Esophagus squamous epithelium (tissue), 5 donors: ENCODE measurements at regions not wholly inside any gene's neighbourhood (a gene's known extent, or its start where the extent isn't known, plus 50 kb on each side); places are given as distances from the start of the nearest gene placed in this dataset.

Experiments
- DNase-seq: peaks from one replicate; lab custom pipeline; 2025; lab: John Stamatoyannopoulos, UW
- H3K27ac ChIP-seq, 4 donors: fragments of 200-600 bp; sonication (generic); one replicate each; pipeline ENCODE4 v1.5.1; 2016 to 2019; ENCODE audit warnings: mild to moderate bottlenecking in 1 of 4
- H3K27me3 ChIP-seq, 4 donors: fragments of 200-600 bp; sonication (generic); 1 replicate in 3 of 4; 2 replicates in 1 of 4; pipeline versions ENCODE4 v1.5.1 to v1.6.0; 2017 to 2021; ENCODE audit warnings: antibody characterized with exemption in 1 of 4
- H3K36me3 ChIP-seq, 3 donors: fragments of 200-600 bp; sonication (generic); one replicate each; pipeline ENCODE4 v1.5.1; 2016 to 2019
- H3K4me1 ChIP-seq, 3 donors: fragments of 200-600 bp; sonication (generic); one replicate each; pipeline ENCODE4 v1.5.1; 2017 to 2019
- H3K4me3 ChIP-seq, 4 donors: fragments of 200-600 bp; sonication (generic); 1 replicate in 3 of 4; 2 replicates in 1 of 4; pipeline ENCODE4 v1.5.1; 2016 to 2019; ENCODE audit warnings: mild to moderate bottlenecking in 2 of 4, moderate library complexity in 1 of 4
- H3K9me3 ChIP-seq, 3 donors: fragments of 200-600 bp; sonication (generic); one replicate each; pipeline ENCODE4 v1.5.1; 2016 to 2019
- POLR2A ChIP-seq, 4 donors: fragments of 450-650 bp; IDR thresholded peaks; one replicate each; pipeline ENCODE4 v1.6.1; 2017; ENCODE audit warnings: antibody characterized with exemption in 4 of 4, mild to moderate bottlenecking in 4 of 4, moderate library complexity in 3 of 4
- WGBS, 2 donors: methylation state at CpG; one replicate each; pipeline ENCODE4 v1.1.5; 2018; 5-methylcytosine and 5-hydroxymethylcytosine counted together
- intact Hi-C: fragments of 100-400 bp; cut with DNase I; formaldehyde crosslinking; loops from one replicate; pipeline ENCODE4 v1.15.0; 2022
- TF ChIP-seq, protein P1 (sequence below), 6 experiments: fragments of 450-650 bp in 4 of 6; fragments of 200-600 bp in 2 of 6; sonication (generic) in 2 of 6; IDR thresholded peaks; one replicate each; pipeline ENCODE4 v1.5.1; 2016 to 2019; ENCODE audit warnings: antibody characterized with exemption in 6 of 6, mild to moderate bottlenecking in 4 of 6, moderate library complexity in 4 of 6
- donor health status: DM: yes; HTN: yes; CAD: no.

DNA sequence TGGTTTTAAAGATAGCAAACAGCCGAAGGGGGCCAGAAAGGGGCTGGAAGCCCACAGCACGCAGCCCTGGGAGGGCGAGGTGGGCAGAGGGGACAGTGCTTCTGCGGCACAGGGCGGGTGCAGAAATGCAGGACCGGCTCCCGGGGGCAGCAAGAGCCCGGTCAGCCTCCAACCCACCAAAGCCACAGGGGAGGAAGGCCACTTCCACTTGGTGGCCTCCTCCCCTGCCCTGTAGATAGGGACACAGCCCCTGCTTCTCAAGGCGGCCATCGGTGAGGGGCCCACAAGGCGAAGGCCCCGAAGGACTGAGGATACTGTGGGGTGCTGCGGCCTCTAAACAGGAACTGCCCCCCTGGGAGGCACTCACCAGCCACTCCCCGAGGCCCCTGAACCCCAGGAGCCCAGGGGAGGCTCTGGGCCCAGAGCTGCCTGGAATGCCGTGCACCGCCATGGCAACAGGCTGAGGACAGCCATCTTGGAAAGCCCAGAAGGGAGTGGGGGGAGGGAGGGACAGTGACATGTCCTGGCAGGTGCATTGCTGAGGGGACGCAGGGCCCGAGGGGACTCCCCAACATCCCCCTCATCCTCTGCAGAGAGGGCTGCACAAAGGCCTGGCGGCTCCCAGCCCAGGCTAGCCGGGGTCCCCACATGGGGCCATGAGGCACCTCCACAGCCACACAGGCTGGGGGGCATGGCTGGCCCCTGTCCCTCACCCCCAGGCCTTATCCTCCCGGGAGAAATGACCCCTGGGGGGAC, 114.7 kb downstream of the NCOR2 start:
- Histone ChIP-seq H3K9me3 (no peaks in the 10 kb centered on the region), H3K27ac (peak overlapping the region; percentile 62 to 86 (median 79)), H3K27me3 (no peaks in the 10 kb centered on the region), H3K4me3 (peak overlapping the region in 1 of 4 donors; percentile 39), H3K4me1 (peaks cover 25 to 74% (median 47%) of the 10 kb centered on the region in 3 donors), H3K36me3 (peaks cover 3 to 83% (median 4%) of the 10 kb centered on the region in 3 donors)
- 73 to 90% methylated on average over 2 to 4 of the region's 21 CpGs for WGBS, 2 donors
- DNase-seq, result no peak
- no peak for TF ChIP-seq POLR2A (IDR thresholded peaks at IDR 0.05)
- TF ChIP-seq, protein P1, sequence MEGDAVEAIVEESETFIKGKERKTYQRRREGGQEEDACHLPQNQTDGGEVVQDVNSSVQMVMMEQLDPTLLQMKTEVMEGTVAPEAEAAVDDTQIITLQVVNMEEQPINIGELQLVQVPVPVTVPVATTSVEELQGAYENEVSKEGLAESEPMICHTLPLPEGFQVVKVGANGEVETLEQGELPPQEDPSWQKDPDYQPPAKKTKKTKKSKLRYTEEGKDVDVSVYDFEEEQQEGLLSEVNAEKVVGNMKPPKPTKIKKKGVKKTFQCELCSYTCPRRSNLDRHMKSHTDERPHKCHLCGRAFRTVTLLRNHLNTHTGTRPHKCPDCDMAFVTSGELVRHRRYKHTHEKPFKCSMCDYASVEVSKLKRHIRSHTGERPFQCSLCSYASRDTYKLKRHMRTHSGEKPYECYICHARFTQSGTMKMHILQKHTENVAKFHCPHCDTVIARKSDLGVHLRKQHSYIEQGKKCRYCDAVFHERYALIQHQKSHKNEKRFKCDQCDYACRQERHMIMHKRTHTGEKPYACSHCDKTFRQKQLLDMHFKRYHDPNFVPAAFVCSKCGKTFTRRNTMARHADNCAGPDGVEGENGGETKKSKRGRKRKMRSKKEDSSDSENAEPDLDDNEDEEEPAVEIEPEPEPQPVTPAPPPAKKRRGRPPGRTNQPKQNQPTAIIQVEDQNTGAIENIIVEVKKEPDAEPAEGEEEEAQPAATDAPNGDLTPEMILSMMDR (IDR thresholded peaks at IDR 0.05), result no peak
- intact Hi-C loops, result no loop called here

DNA sequence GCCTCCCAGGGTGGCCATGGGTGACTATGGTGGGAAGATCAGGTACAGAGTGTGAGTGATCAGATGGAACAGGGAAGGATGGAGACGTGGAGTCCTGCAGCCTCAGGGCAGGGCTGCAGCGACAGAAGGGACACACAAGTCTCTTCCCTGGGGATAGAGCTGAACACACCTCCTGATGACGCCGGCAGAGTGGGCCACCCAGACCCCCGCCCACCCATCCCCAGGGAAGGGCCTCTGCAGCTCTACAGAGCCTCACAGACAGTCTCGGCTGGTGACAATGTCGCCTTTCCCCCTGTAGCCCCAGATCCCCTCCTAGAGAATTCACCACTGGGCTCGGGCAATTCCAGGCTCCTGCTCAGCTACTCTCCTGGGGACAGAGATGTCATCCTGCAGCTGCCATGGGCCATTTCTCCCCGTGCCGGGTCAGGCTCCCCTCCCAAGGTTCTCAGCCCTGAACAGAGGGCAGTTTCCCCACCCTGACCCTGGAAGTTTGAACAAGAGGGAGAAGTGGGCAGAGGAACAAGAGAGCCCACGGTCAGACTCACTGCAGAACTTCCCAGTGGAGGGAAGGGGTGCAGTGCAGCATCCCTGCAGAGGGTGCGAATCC, 115.7 kb downstream of the NCOR2 start:
- Histone ChIP-seq H3K27ac (no peak overlapping the region), H3K27me3 (no peaks in the 10 kb centered on the region), H3K9me3 (no peaks in the 10 kb centered on the region), H3K4me3 (no peak overlapping the region), H3K36me3 (peaks cover 3 to 86% (median 4%) of the 10 kb centered on the region in 3 donors), H3K4me1 (peaks cover 23 to 64% (median 37%) of the 10 kb centered on the region in 3 donors)
- 81% methylated on average over 7 of the region's 12 CpGs; no CpG with 5 or more reads in 1 of the 2 donors for WGBS, 2 donors
- no peak for DNase-seq
- intact Hi-C loops, result no loop called here
- TF ChIP-seq, protein P1 (IDR thresholded peaks at IDR 0.05), result no peak
- TF ChIP-seq POLR2A (IDR thresholded peaks at IDR 0.05), result no peak

DNA sequence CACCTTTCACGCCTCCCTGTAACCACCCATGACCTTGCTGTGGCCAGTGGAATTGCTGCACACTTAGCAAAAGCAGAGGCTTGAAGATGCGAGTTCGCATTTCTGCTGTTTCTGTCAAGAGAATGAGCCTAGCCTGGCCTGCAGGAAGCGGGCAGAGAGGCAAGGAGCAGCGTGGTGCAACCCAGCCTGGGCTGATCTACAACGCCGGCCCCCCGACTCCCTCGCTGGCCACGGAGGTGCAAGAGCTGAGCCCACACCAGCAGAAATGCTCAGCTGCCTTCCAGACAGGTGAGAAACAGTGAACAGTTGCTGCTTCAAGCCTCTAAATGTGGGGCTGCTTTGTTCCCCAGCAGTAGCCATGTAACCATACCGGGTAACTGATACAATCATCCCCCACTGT, 116.4 kb downstream of the NCOR2 start:
- Histone ChIP-seq H3K9me3 (no peaks in the 10 kb centered on the region), H3K4me1 (peaks cover 23 to 56% (median 30%) of the 10 kb centered on the region in 3 donors), H3K36me3 (peaks cover 3 to 85% (median 4%) of the 10 kb centered on the region in 3 donors), H3K27ac (no peak overlapping the region), H3K4me3 (no peak overlapping the region), H3K27me3 (no peaks in the 10 kb centered on the region)
- TF ChIP-seq, protein P1 (IDR thresholded peaks at IDR 0.05), result no peak
- no peak for TF ChIP-seq POLR2A (IDR thresholded peaks at IDR 0.05)
- DNase-seq, result no peak
- WGBS, 2 donors, result 63 to 97% methylated on average over 1 to 5 of the region's 11 CpGs
- intact Hi-C loops, result no loop called here

DNA sequence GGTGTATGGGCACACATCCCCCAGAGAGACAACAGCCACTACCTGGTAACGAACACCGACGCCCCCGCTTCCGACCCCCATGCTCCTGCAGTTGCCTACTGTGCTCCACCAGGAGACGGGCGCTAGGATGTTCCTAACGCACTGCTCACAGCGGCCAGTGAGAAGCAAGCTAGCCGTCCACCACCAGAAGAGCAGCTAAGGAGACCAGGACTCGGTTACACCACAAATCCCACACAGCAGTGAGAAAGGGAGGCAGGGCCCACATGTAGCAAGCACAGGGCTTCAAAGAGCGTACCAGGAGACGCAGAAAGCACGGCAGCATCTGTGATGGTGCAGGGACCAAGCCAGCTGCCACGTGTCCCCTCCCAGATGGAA, 117.0 kb downstream of the NCOR2 start:
- H3K4me1 ChIP-seq, result peaks cover 23 to 50% (median 30%) of the 10 kb centered on the region in 3 donors
- WGBS, 2 donors, result 85 to 95% methylated on average over 7 of the region's 15 CpGs
- peaks cover 3 to 85% (median 4%) of the 10 kb centered on the region in 3 donors for H3K36me3 ChIP-seq
- no peaks in the 10 kb centered on the region for H3K9me3 ChIP-seq
- H3K4me3 ChIP-seq, result no peak overlapping the region
- intact Hi-C loops, result no loop called here
- TF ChIP-seq, protein P1 (IDR thresholded peaks at IDR 0.05), result no peak
- TF ChIP-seq POLR2A (IDR thresholded peaks at IDR 0.05), result no peak
- no peak for DNase-seq
- H3K27ac ChIP-seq, result no peak overlapping the region
- no peaks in the 10 kb centered on the region for H3K27me3 ChIP-seq
